Activated T-helper 1 cell treated with anti-CD3 and anti-CD28 coated beads, Interleukin-12 subunit alpha, Interleukin-12 subunit beta, Interleukin-2, Interleukin-4 antibody, amounts not matched to agents 30 ng/mL and 10 ng/mL and 1 ng/mL, durations not matched to agents 14 hours and 24 hours and 36 hours (primary cell): ENCODE measurements at regions not wholly inside any gene's neighbourhood (a gene's known extent, or its start where the extent isn't known, plus 50 kb on each side); places are given as distances from the start of the nearest gene placed in this dataset.

Source experiments
- DNase-seq: peaks from one replicate; pipeline ENCODE4 v3.0.0; 2021; ENCODE audit warnings: low spot score
- H3K27ac Mint-ChIP-seq: one replicate; pipeline ENCODE4 v1.8.0; 2021; ENCODE audit warnings: mild to moderate bottlenecking, mixed read lengths
- H3K27me3 Mint-ChIP-seq: one replicate; pipeline ENCODE4 v1.8.0; 2022; ENCODE audit warnings: mild to moderate bottlenecking, moderate library complexity, mixed read lengths; ENCODE audit not compliant: insufficient read depth
- H3K36me3 Mint-ChIP-seq: one replicate; pipeline ENCODE4 v1.8.0; 2021; ENCODE audit warnings: low read depth, mixed read lengths
- H3K4me1 Mint-ChIP-seq: one replicate; pipeline ENCODE4 v1.8.0; 2021; ENCODE audit warnings: low read depth, mixed read lengths
- H3K4me3 Mint-ChIP-seq: one replicate; pipeline ENCODE4 v1.8.0; 2021; ENCODE audit warnings: mild to moderate bottlenecking, moderate library complexity, mixed read lengths
- H3K9me3 Mint-ChIP-seq: one replicate; pipeline ENCODE4 v1.8.0; 2021; ENCODE audit warnings: mixed read lengths
- intact Hi-C: fragments of 100-400 bp; cut with micrococcal nuclease; formaldehyde crosslinking; loops from one replicate; pipeline ENCODE4 v1.15.1; 2024

GRCh38 chr3:193853511-193854219 lies 260.7 kb downstream of the OPA1 start:
- no peaks in the 10 kb centered on the region for H3K9me3 Mint-ChIP-seq
- intact Hi-C loops, result no loop called here
- peaks cover 4% of the 10 kb centered on the region for H3K4me1 Mint-ChIP-seq
- H3K36me3 Mint-ChIP-seq, result no peaks in the 10 kb centered on the region
- peaks cover 6% of the 10 kb centered on the region for H3K27me3 Mint-ChIP-seq
- H3K4me3 Mint-ChIP-seq, result no peak overlapping the region
- no peak for DNase-seq
- no peak overlapping the region for H3K27ac Mint-ChIP-seq

- Mint-ChIP-seq H3K9me3 (no peaks in the 10 kb centered on the region), H3K4me3 (no peak overlapping the region), H3K27me3 (peaks cover 13% of the 10 kb centered on the region), H3K4me1 (no peaks in the 10 kb centered on the region), H3K36me3 (no peaks in the 10 kb centered on the region), H3K27ac (no peak overlapping the region)
- intact Hi-C loops, result no loop called here
- no peak for DNase-seq
Measured at GRCh38 chr3:193857996-193858395, 265.0 kb downstream of the OPA1 start.

GRCh38 chr3:193859195-193859594 lies 266.2 kb downstream of the OPA1 start:
- DNase-seq, result no peak
- intact Hi-C loops, result no loop called here
- Mint-ChIP-seq H3K36me3 (no peaks in the 10 kb centered on the region), H3K4me3 (no peak overlapping the region), H3K27me3 (peaks cover 13% of the 10 kb centered on the region), H3K9me3 (no peaks in the 10 kb centered on the region), H3K27ac (no peak overlapping the region), H3K4me1 (no peaks in the 10 kb centered on the region)

GRCh38 chr3:193861012-193861411 lies 268.0 kb downstream of the OPA1 start:
- Mint-ChIP-seq H3K27me3 (peaks cover 14% of the 10 kb centered on the region), H3K9me3 (no peaks in the 10 kb centered on the region), H3K36me3 (no peaks in the 10 kb centered on the region), H3K4me1 (no peaks in the 10 kb centered on the region), H3K4me3 (no peak overlapping the region), H3K27ac (no peak overlapping the region)
- intact Hi-C loops, result no loop called here
- DNase-seq, result no peak

GRCh38 chr3:193862843-193863242 lies 269.8 kb downstream of the OPA1 start:
- H3K4me1 Mint-ChIP-seq, result no peaks in the 10 kb centered on the region
- DNase-seq, result no peak
- no peak overlapping the region for H3K4me3 Mint-ChIP-seq
- intact Hi-C loops, result no loop called here
- no peaks in the 10 kb centered on the region for H3K9me3 Mint-ChIP-seq
- peaks cover 17% of the 10 kb centered on the region for H3K27me3 Mint-ChIP-seq
- no peak overlapping the region for H3K27ac Mint-ChIP-seq
- H3K36me3 Mint-ChIP-seq, result no peaks in the 10 kb centered on the region

GRCh38 chr3:193863657-193864357 lies 270.8 kb downstream of the OPA1 start:
- intact Hi-C loops, result no loop called here
- H3K4me1 Mint-ChIP-seq, result no peaks in the 10 kb centered on the region
- H3K27ac Mint-ChIP-seq, result no peak overlapping the region
- peaks cover 23% of the 10 kb centered on the region for H3K27me3 Mint-ChIP-seq
- no peak overlapping the region for H3K4me3 Mint-ChIP-seq
- H3K9me3 Mint-ChIP-seq, result no peaks in the 10 kb centered on the region
- no peak for DNase-seq
- no peaks in the 10 kb centered on the region for H3K36me3 Mint-ChIP-seq

- H3K27ac Mint-ChIP-seq, result no peak overlapping the region
- no peak overlapping the region for H3K4me3 Mint-ChIP-seq
- H3K4me1 Mint-ChIP-seq, result peaks cover 9% of the 10 kb centered on the region
- H3K27me3 Mint-ChIP-seq, result peaks cover 34% of the 10 kb centered on the region
- no peak for DNase-seq
- H3K36me3 Mint-ChIP-seq, result no peaks in the 10 kb centered on the region
- no peaks in the 10 kb centered on the region for H3K9me3 Mint-ChIP-seq
- intact Hi-C loops, result no loop called here
Measured at GRCh38 chr3:193865339-193865738, 270.6 kb upstream of the HES1 start.

GRCh38 chr3:193865896-193866480 lies 270.0 kb upstream of the HES1 start:
- Mint-ChIP-seq H3K27me3 (peaks cover 36% of the 10 kb centered on the region), H3K9me3 (no peaks in the 10 kb centered on the region), H3K36me3 (no peaks in the 10 kb centered on the region), H3K4me1 (peaks cover 11% of the 10 kb centered on the region), H3K4me3 (no peak overlapping the region), H3K27ac (no peak overlapping the region)
- DNase-seq, result no peak
- intact Hi-C loops, result no loop called here

- no peak for DNase-seq
- intact Hi-C loops, result no loop called here
- Mint-ChIP-seq H3K4me1 (peaks cover 11% of the 10 kb centered on the region), H3K4me3 (no peak overlapping the region), H3K9me3 (no peaks in the 10 kb centered on the region), H3K27ac (no peak overlapping the region), H3K36me3 (no peaks in the 10 kb centered on the region), H3K27me3 (peaks cover 32% of the 10 kb centered on the region)
Measured at GRCh38 chr3:193868590-193868989, 267.4 kb upstream of the HES1 start.

- H3K27ac Mint-ChIP-seq, result no peak overlapping the region
- H3K27me3 Mint-ChIP-seq, result peaks cover 32% of the 10 kb centered on the region
- H3K36me3 Mint-ChIP-seq, result no peaks in the 10 kb centered on the region
- H3K4me1 Mint-ChIP-seq, result peaks cover 11% of the 10 kb centered on the region
- no peak overlapping the region for H3K4me3 Mint-ChIP-seq
- H3K9me3 Mint-ChIP-seq, result no peaks in the 10 kb centered on the region
- DNase-seq, result no peak
- intact Hi-C loops, result loop anchor here (5.0 kb wide), 1 partner anchor 263 kb away; no protein-coding TSS in a partner anchor
Measured at GRCh38 chr3:193869221-193870201, 266.4 kb upstream of the HES1 start.

- Mint-ChIP-seq H3K4me1 (peaks cover 11% of the 10 kb centered on the region), H3K36me3 (no peaks in the 10 kb centered on the region), H3K4me3 (no peak overlapping the region), H3K27me3 (peaks cover 29% of the 10 kb centered on the region), H3K27ac (no peak overlapping the region), H3K9me3 (no peaks in the 10 kb centered on the region)
- intact Hi-C loops, result loop anchor here (5.0 kb wide), 1 partner anchor 262 kb away; no protein-coding TSS in a partner anchor
- DNase-seq, result no peak
Measured at GRCh38 chr3:193870376-193871219, 265.4 kb upstream of the HES1 start.

GRCh38 chr3:193871220-193871485 lies 264.8 kb upstream of the HES1 start:
- no peak for DNase-seq
- no peaks in the 10 kb centered on the region for H3K9me3 Mint-ChIP-seq
- H3K4me1 Mint-ChIP-seq, result peaks cover 11% of the 10 kb centered on the region
- no peak overlapping the region for H3K27ac Mint-ChIP-seq
- intact Hi-C loops, result loop anchor here (5.0 kb wide), 1 partner anchor 261 kb away; no protein-coding TSS in a partner anchor
- no peaks in the 10 kb centered on the region for H3K36me3 Mint-ChIP-seq
- no peak overlapping the region for H3K4me3 Mint-ChIP-seq
- peaks cover 31% of the 10 kb centered on the region for H3K27me3 Mint-ChIP-seq
